ENCODE measurements at regions not wholly inside any gene's neighbourhood (a gene's known extent, or its start where the extent isn't known, plus 50 kb on each side); places are given as distances from the start of the nearest gene placed in this dataset.

DNA sequence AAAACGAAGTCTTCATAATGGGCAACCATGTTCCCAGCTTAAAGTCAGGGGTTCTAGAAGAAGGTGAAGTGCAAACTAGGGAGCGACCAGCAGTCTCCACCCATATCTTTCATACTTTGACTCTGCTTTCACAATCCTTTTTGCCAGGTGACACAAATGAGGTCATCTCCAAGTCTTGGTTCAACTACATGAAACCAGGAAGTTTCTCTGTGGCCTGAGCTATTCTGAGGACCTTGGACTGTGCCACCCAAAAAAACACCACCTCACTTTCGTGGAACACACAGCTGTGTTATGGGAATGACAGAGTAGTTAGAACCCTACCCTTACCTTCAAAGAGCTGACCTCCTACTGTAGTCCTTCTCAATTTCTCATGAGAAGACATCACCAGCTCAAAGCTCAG lies 309.2 kb downstream of the AGTPBP1 start:
- TF ChIP-seq, protein P1, sequence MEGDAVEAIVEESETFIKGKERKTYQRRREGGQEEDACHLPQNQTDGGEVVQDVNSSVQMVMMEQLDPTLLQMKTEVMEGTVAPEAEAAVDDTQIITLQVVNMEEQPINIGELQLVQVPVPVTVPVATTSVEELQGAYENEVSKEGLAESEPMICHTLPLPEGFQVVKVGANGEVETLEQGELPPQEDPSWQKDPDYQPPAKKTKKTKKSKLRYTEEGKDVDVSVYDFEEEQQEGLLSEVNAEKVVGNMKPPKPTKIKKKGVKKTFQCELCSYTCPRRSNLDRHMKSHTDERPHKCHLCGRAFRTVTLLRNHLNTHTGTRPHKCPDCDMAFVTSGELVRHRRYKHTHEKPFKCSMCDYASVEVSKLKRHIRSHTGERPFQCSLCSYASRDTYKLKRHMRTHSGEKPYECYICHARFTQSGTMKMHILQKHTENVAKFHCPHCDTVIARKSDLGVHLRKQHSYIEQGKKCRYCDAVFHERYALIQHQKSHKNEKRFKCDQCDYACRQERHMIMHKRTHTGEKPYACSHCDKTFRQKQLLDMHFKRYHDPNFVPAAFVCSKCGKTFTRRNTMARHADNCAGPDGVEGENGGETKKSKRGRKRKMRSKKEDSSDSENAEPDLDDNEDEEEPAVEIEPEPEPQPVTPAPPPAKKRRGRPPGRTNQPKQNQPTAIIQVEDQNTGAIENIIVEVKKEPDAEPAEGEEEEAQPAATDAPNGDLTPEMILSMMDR (IDR thresholded peaks at IDR 0.05; ENCODE audit: insufficient read depth, low read length, poor library complexity, severe bottlenecking), result no peak
- no peak for TF ChIP-seq EZH2phosphoT487 (conservative IDR thresholded peaks at IDR 0.05; ENCODE audit: low read length)
